ENCODE measurements at regions not wholly inside any gene's neighbourhood (a gene's known extent, or its start where the extent isn't known, plus 50 kb on each side); places are given as distances from the start of the nearest gene placed in this dataset.

GRCh38 chr5:152136321-152136720, 211.7 kb upstream of the GLRA1 start:
- CTCF ChIA-PET = interaction anchor here (0.8 to 10.0 kb wide), 3 partner anchors 65 to 312 kb away, joined by 3 to 142 read pairs (median 3); partner anchors contain the start of gene GLRA1
- Histone ChIP-seq H3K4me1 (ENCODE audit: control insufficient read depth, insufficient read depth, low read length) (peaks cover 4% of the 10 kb centered on the region), H3K36me3 (ENCODE audit: control insufficient read depth in 2 of 2, insufficient read depth in 1 of 2, low read length in 2 of 2) (no peaks in the 10 kb centered on the region), H3K4me3 (ENCODE audit: low read depth, low read length) (no peak overlapping the region), H3K27ac (ENCODE audit: extremely low read depth, low read depth, low read length) (no peak overlapping the region), H3K9me3 (ENCODE audit: control insufficient read depth, insufficient read depth, low read depth, low read length) (no peaks in the 10 kb centered on the region)
- TF ChIP-seq ZNF16 (tag by site-specific recombination; IDR thresholded peaks at IDR 0.05; ENCODE audit: low read depth) (no peak), ZNF350 (tag by site-specific recombination; IDR thresholded peaks at IDR 0.05) (no peak), EGR2 (tag by site-specific recombination; IDR thresholded peaks at IDR 0.05; ENCODE audit: low read depth) (no peak), ZNF843 (tag by site-specific recombination; IDR thresholded peaks at IDR 0.05) (no peak), ZFP37 (tag by site-specific recombination; IDR thresholded peaks at IDR 0.05) (no peak), ZSCAN4 (tag by site-specific recombination; IDR thresholded peaks at IDR 0.05) (no peak), ZBTB11 (tag by site-specific recombination; conservative IDR thresholded peaks at IDR 0.05; ENCODE audit: low read depth) (no peak)
- POLR2A ChIA-PET = no interaction called here

- no peak overlapping the region for H3K4me3 ChIP-seq (ENCODE audit: low read depth, low read length)
- ChIA-PET CTCF (interaction anchor here (0.8 kb wide), 1 partner anchor 64 kb away, joined by 3 read pairs; no protein-coding TSS in a partner anchor), POLR2A (no interaction called here)
- H3K4me1 ChIP-seq (ENCODE audit: control insufficient read depth, insufficient read depth, low read length) = peaks cover 4% of the 10 kb centered on the region
- no peaks in the 10 kb centered on the region for H3K36me3 ChIP-seq (ENCODE audit: control insufficient read depth in 2 of 2, insufficient read depth in 1 of 2, low read length in 2 of 2)
- H3K27ac ChIP-seq (ENCODE audit: extremely low read depth, low read depth, low read length) = no peak overlapping the region
- H3K9me3 ChIP-seq (ENCODE audit: control insufficient read depth, insufficient read depth, low read depth, low read length) = no peaks in the 10 kb centered on the region
- TF ChIP-seq ZBTB26 (tag by site-specific recombination; optimal IDR thresholded peaks at IDR 0.05) = no peak
- TF ChIP-seq ZNF214 (tag by site-specific recombination; IDR thresholded peaks at IDR 0.05; ENCODE audit: borderline replicate concordance) = no peak
- no peak for TF ChIP-seq GFI1B (tag by site-specific recombination; IDR thresholded peaks at IDR 0.05)
- TF ChIP-seq ZNF530 (tag by site-specific recombination; IDR thresholded peaks at IDR 0.05; ENCODE audit: low read depth) = no peak
- TF ChIP-seq KLF16 (tag by site-specific recombination; IDR thresholded peaks at IDR 0.05) = no peak
- TF ChIP-seq ZNF596 (tag by site-specific recombination; IDR thresholded peaks at IDR 0.05) = no peak
- no peak for TF ChIP-seq PRDM6 (tag by site-specific recombination; IDR thresholded peaks at IDR 0.05)
- TF ChIP-seq WT1 (tag by site-specific recombination; IDR thresholded peaks at IDR 0.05) = no peak
- no peak for TF ChIP-seq ZNF169 (tag by site-specific recombination; IDR thresholded peaks at IDR 0.05)
- TF ChIP-seq OSR2 (tag by site-specific recombination; IDR thresholded peaks at IDR 0.05) = no peak
- TF ChIP-seq ZFHX2 (tag by site-specific recombination; conservative IDR thresholded peaks at IDR 0.05) = no peak
- TF ChIP-seq ZNF280C (tag by site-specific recombination; IDR thresholded peaks at IDR 0.05) = no peak
- TF ChIP-seq RBAK (tag by site-specific recombination; IDR thresholded peaks at IDR 0.05) = no peak
- no peak for TF ChIP-seq SETDB1 (IDR thresholded peaks at IDR 0.05; ENCODE audit: insufficient read length, low read length)
- TF ChIP-seq ZNF473 (tag by site-specific recombination; IDR thresholded peaks at IDR 0.05) = no peak
- TF ChIP-seq GLI4 (tag by site-specific recombination; IDR thresholded peaks at IDR 0.05) = no peak
Observed at GRCh38 chr5:152135827-152136226, 211.2 kb upstream of the GLRA1 start.
